IMR-90 (cell line): ENCODE measurements at regions not wholly inside any gene's neighbourhood (a gene's known extent, or its start where the extent isn't known, plus 50 kb on each side); places are given as distances from the start of the nearest gene placed in this dataset.

ENCODE experiments used
- ATAC-seq: fragments of 200-7000 bp; cut with Tn5 transposase; 2 replicates; pipeline ENCODE4 v1.9.1; 2020; ENCODE audit warnings: low read depth, mild to moderate bottlenecking, moderate library complexity
- BruUV-seq: library from RNA; stranded (reverse); fragments of 400-500 nt; replicated peaks from 2 replicates; lab custom pipeline; 2021; lab: Mats Ljungman, UMichigan
- CTCF ChIA-PET: fragments of 300-600 bp; formaldehyde crosslinking; extraction: SDS; loops from one replicate; lab custom pipeline; 2021; ENCODE audit warnings: antibody characterized with exemption; lab: Yijun Ruan, JAX
- POLR2A ChIA-PET: fragments of 300-600 bp; sonication (Branson Sonifier 250); formaldehyde crosslinking; loops from one replicate; lab custom pipeline; 2022; ENCODE audit warnings: antibody characterized with exemption; ENCODE audit not compliant: unreplicated experiment; lab: Charles Lee
- DNase-seq: peaks from one replicate; pipeline ENCODE4 v3.0.0; 2013
- H2AFZ ChIP-seq: replicated peaks from 2 replicates; pipeline ENCODE3; 2013; ENCODE audit warnings: low read length, mild to moderate bottlenecking; ENCODE audit not compliant: poor library complexity
- H2AK5ac ChIP-seq: 2 replicates; pipeline ENCODE4 v1.6.1; 2013; ENCODE audit warnings: low read depth, low read length, inconsistent platforms
- H2AK9ac ChIP-seq: replicated peaks from 2 replicates; pipeline ENCODE3; 2013; ENCODE audit warnings: mild to moderate bottlenecking, low read depth, low read length, moderate library complexity; ENCODE audit not compliant: poor library complexity
- H2BK120ac ChIP-seq: 2 replicates; pipeline ENCODE4 v1.6.1; 2013; ENCODE audit warnings: low read depth, low read length, inconsistent platforms
- H2BK15ac ChIP-seq: 3 replicates; pipeline ENCODE4 v1.6.1; 2013; ENCODE audit warnings: low read depth, low read length, inconsistent platforms
- H2BK20ac ChIP-seq: 2 replicates; pipeline ENCODE4 v1.6.1; 2013; ENCODE audit warnings: low read depth, mild to moderate bottlenecking, inconsistent platforms, low read length, moderate library complexity
- H2BK5ac ChIP-seq: 2 replicates; pipeline ENCODE4 v1.6.1; 2013; ENCODE audit warnings: mild to moderate bottlenecking, low read depth, low read length, inconsistent platforms; ENCODE audit not compliant: poor library complexity, severe bottlenecking
- H3K14ac ChIP-seq: replicated peaks from 2 replicates; pipeline ENCODE4 v1.6.1; 2013; ENCODE audit warnings: low read depth, low read length, inconsistent platforms
- H3K18ac ChIP-seq: 2 replicates; pipeline ENCODE4 v1.6.1; 2013; ENCODE audit warnings: low read depth, low read length, control low read depth
- H3K23ac ChIP-seq: 2 replicates; pipeline ENCODE4 v1.6.1; 2013; ENCODE audit warnings: low read depth, low read length, inconsistent platforms
- H3K27ac ChIP-seq: 2 replicates; pipeline ENCODE4 v1.5.1; 2013; ENCODE audit warnings: mild to moderate bottlenecking, control low read depth, low read length; ENCODE audit not compliant: insufficient read depth
- H3K27me3 ChIP-seq: 2 replicates; pipeline ENCODE4 v1.6.1; 2013; ENCODE audit warnings: low read length; ENCODE audit not compliant: control insufficient read depth, insufficient read depth
- H3K36me3 ChIP-seq: 2 replicates; pipeline ENCODE4 v1.6.1; 2013; ENCODE audit warnings: low read length, mixed read lengths; ENCODE audit not compliant: control insufficient read depth, insufficient read depth
- H3K4ac ChIP-seq: 2 replicates; pipeline ENCODE4 v1.6.1; 2013; ENCODE audit warnings: low read depth, low read length, inconsistent platforms
- H3K4me1 ChIP-seq: 2 replicates; pipeline ENCODE4 v1.6.1; 2013; ENCODE audit warnings: low read length, mixed read lengths; ENCODE audit not compliant: control insufficient read depth, insufficient read depth
- H3K4me2 ChIP-seq: 2 replicates; pipeline ENCODE4 v1.6.1; 2013; ENCODE audit warnings: low read depth, mild to moderate bottlenecking, control low read depth, low read length, moderate library complexity
- H3K4me3 ChIP-seq: 2 replicates; pipeline ENCODE4 v1.5.1; 2013; ENCODE audit warnings: low read depth, mild to moderate bottlenecking, control low read depth, low read length, moderate library complexity; ENCODE audit not compliant: insufficient read depth
- H3K56ac ChIP-seq: 2 replicates; pipeline ENCODE4 v1.6.1; 2013; ENCODE audit warnings: low read length, inconsistent platforms; ENCODE audit not compliant: insufficient read depth; ENCODE audit errors: extremely low read depth
- H3K79me1 ChIP-seq, 2 experiments: 2 replicates each; pipeline ENCODE4 v1.6.1; 2013; ENCODE audit warnings: low read length in 2 of 2, inconsistent platforms in 1 of 2, low read depth in 1 of 2
- H3K9ac ChIP-seq: 2 replicates; pipeline ENCODE4 v1.6.1; 2013; ENCODE audit warnings: low read depth, low read length, control low read depth
- H3K9me1 ChIP-seq: 2 replicates; pipeline ENCODE4 v1.6.1; 2013; ENCODE audit warnings: low read length, inconsistent platforms; ENCODE audit not compliant: insufficient read depth
- H3K9me3 ChIP-seq: 2 replicates; pipeline ENCODE4 v1.6.1; 2013; ENCODE audit warnings: low read length; ENCODE audit not compliant: control insufficient read depth, insufficient read depth
- H4K20me1 ChIP-seq: 2 replicates; pipeline ENCODE4 v1.6.1; 2013; ENCODE audit warnings: low read length, inconsistent platforms; ENCODE audit not compliant: insufficient read depth
- H4K5ac ChIP-seq: 2 replicates; pipeline ENCODE4 v1.6.1; 2013; ENCODE audit warnings: mild to moderate bottlenecking, low read depth, low read length, control low read depth
- H4K8ac ChIP-seq, 2 experiments: 2 replicates each; pipeline ENCODE4 v1.6.1; 2013; ENCODE audit warnings: low read depth in 2 of 2, low read length in 2 of 2, control low read depth in 1 of 2, inconsistent platforms in 1 of 2
- H4K91ac ChIP-seq: 2 replicates; pipeline ENCODE4 v1.6.1; 2013; ENCODE audit warnings: low read depth, low read length, inconsistent platforms; ENCODE audit not compliant: insufficient read depth
- BHLHE40 ChIP-seq: fragments of 150-350 bp; IDR thresholded peaks from 2 replicates; pipeline ENCODE4 v1.6.1; 2016; ENCODE audit warnings: mild to moderate bottlenecking, low read depth, low read length
- CEBPB ChIP-seq: IDR thresholded peaks from 2 replicates; pipeline ENCODE4 v1.6.1; 2012; ENCODE audit warnings: low read depth, low read length, improper control_type of control experiment
- CHD1 ChIP-seq: IDR thresholded peaks from 2 replicates; pipeline ENCODE4 v1.6.1; 2012; ENCODE audit warnings: low read depth, low read length, improper control_type of control experiment
- FOS ChIP-seq: fragments of 150-350 bp; IDR thresholded peaks from 2 replicates; pipeline ENCODE4 v1.6.1; 2016; ENCODE audit warnings: low read depth, low read length
- MAFK ChIP-seq: IDR thresholded peaks from 2 replicates; pipeline ENCODE4 v1.6.1; 2012; ENCODE audit warnings: low read depth, low read length, improper control_type of control experiment
- MAZ ChIP-seq: IDR thresholded peaks from 2 replicates; pipeline ENCODE4 v1.6.1; 2012; ENCODE audit warnings: low read depth, mild to moderate bottlenecking, low read length, improper control_type of control experiment, moderate library complexity, borderline replicate concordance
- MXI1 ChIP-seq: IDR thresholded peaks from 2 replicates; pipeline ENCODE4 v1.6.1; 2012; ENCODE audit warnings: low read depth, mild to moderate bottlenecking, low read length, moderate library complexity, borderline replicate concordance
- NFE2L2 ChIP-seq: fragments of 150-350 bp; IDR thresholded peaks from 2 replicates; pipeline ENCODE4 v1.6.1; 2016; ENCODE audit warnings: low read depth, mild to moderate bottlenecking, low read length
- POLR2A ChIP-seq: IDR thresholded peaks from 2 replicates; pipeline ENCODE4 v1.6.1; 2012; ENCODE audit warnings: mild to moderate bottlenecking, low read depth, low read length
- RAD21 ChIP-seq: IDR thresholded peaks from 2 replicates; pipeline ENCODE4 v1.6.1; 2012; ENCODE audit warnings: low read length, improper control_type of control experiment
- RCOR1 ChIP-seq: IDR thresholded peaks from 2 replicates; pipeline ENCODE4 v1.6.1; 2012; ENCODE audit warnings: mild to moderate bottlenecking, low read length, improper control_type of control experiment; ENCODE audit not compliant: insufficient replicate concordance
- RFX5 ChIP-seq: IDR thresholded peaks from 2 replicates; pipeline ENCODE4 v1.8.0; 2012; ENCODE audit warnings: low read depth, mild to moderate bottlenecking, low read length, moderate library complexity
- WGBS, 2 experiments: methylation state at CpG; one replicate each; pipeline versions ENCODE4 v1.1.5 to v1.1.7; 2013; ENCODE audit warnings: missing lambda C conversion rate in 2 of 2; ENCODE audit not compliant: insufficient read length in 1 of 2; ENCODE audit errors: extremely low coverage in 2 of 2; 5-methylcytosine and 5-hydroxymethylcytosine counted together
- dilution Hi-C: fragments of 300-500 bp; cut with HindIII; formaldehyde crosslinking; loops from one replicate; pipeline ENCODE4 v1.14.3; 2018; ENCODE audit warnings: low sequenced_read_pairs; ENCODE audit not compliant: unreplicated experiment
- in situ Hi-C: fragments of 300-500 bp; cut with MboI; formaldehyde crosslinking; loops from 3 replicates; pipeline ENCODE4 v1.14.3; 2019; ENCODE audit warnings: low sequenced_read_pairs, inconsistent platforms, mixed read lengths
- intact Hi-C: fragments of 100-400 bp; cut with micrococcal nuclease; formaldehyde crosslinking; loops from 2 replicates; pipeline ENCODE4 v1.10.0; 2022
- TF ChIP-seq, protein P1 (sequence below): fragments of 150-350 bp; IDR thresholded peaks from 2 replicates; pipeline ENCODE4 v1.6.1; 2016; ENCODE audit warnings: low read depth, mild to moderate bottlenecking, low read length, moderate library complexity, borderline replicate concordance

DNA sequence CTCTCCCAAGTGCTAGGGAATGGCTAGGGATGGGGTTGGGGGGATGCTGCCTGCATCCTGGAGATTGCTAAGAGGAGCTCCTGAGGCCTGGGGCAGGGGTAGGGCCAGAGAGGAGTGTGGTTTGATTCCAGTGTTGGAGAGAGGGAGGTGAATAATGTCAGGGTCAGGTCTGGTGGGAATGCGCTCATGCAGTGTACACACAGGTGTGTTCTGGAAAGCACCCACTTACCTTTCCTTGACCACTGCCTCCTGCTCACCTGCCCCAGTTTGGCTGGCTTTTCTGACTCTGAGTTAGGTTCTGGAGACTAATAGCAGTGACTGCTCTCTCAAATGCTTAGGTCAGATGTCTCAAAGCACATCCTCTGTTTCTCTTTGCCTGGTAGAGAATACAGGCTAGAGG, 135.4 kb upstream of the BMPER start:
- H3K4me3 ChIP-seq = no peak overlapping the region
- no peak overlapping the region for H3K9ac ChIP-seq
- no peak overlapping the region for H4K91ac ChIP-seq
- ATAC-seq (no peak), DNase-seq (no peak)
- no peak overlapping the region for H2BK20ac ChIP-seq
- no peak overlapping the region for H2AK9ac ChIP-seq
- peaks cover 2% of the 10 kb centered on the region; the same call in 1 of the 2 replicates for H3K27me3 ChIP-seq
- no peaks in the 10 kb centered on the region for H3K9me3 ChIP-seq
- H3K4ac ChIP-seq = no peak overlapping the region
- H3K56ac ChIP-seq = no peak overlapping the region
- ChIA-PET CTCF (no interaction called here), POLR2A (no interaction called here)
- H4K8ac ChIP-seq = no peak overlapping the region
- H2BK5ac ChIP-seq = no peak overlapping the region
- no peaks in the 10 kb centered on the region for H3K79me1 ChIP-seq
- no peak overlapping the region for H2BK15ac ChIP-seq
- dilution Hi-C loops (no loop called here), in situ Hi-C loops (loop anchor here (10.0 kb wide), 1 partner anchor 125 kb away; no protein-coding TSS in a partner anchor), intact Hi-C loops (no loop called here)
- no peaks in the 10 kb centered on the region for H4K20me1 ChIP-seq
- no peaks in the 10 kb centered on the region for H3K36me3 ChIP-seq
- no CpG with 5 or more reads among the region's 1 CpG for WGBS, 2 experiments
- H2AK5ac ChIP-seq = no peak overlapping the region
- no peak overlapping the region for H3K4me2 ChIP-seq
- H3K23ac ChIP-seq = no peak overlapping the region
- peaks cover 3% of the 10 kb centered on the region for H3K4me1 ChIP-seq
- no TSS peak for BruUV-seq
- H3K14ac ChIP-seq = no peak overlapping the region
- H2AFZ ChIP-seq = no peak overlapping the region
- no peak overlapping the region for H3K27ac ChIP-seq
- TF ChIP-seq, protein P1, sequence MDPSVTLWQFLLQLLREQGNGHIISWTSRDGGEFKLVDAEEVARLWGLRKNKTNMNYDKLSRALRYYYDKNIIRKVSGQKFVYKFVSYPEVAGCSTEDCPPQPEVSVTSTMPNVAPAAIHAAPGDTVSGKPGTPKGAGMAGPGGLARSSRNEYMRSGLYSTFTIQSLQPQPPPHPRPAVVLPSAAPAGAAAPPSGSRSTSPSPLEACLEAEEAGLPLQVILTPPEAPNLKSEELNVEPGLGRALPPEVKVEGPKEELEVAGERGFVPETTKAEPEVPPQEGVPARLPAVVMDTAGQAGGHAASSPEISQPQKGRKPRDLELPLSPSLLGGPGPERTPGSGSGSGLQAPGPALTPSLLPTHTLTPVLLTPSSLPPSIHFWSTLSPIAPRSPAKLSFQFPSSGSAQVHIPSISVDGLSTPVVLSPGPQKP = no peak
- TF ChIP-seq CHD1 (no peak), POLR2A (no peak), FOS (no peak), MAZ (no peak), RCOR1 (no peak), BHLHE40 (no peak), CEBPB (no peak), MXI1 (no peak), NFE2L2 (no peak), RAD21 (no peak), MAFK (no peak), RFX5 (no peak)
- no peak overlapping the region for H2BK120ac ChIP-seq
- H3K9me1 ChIP-seq = no peaks in the 10 kb centered on the region
- no peak overlapping the region for H3K18ac ChIP-seq
- H4K5ac ChIP-seq = no peak overlapping the region
